HEK293 (cell line): ENCODE measurements at regions not wholly inside any gene's neighbourhood (a gene's known extent, or its start where the extent isn't known, plus 50 kb on each side); places are given as distances from the start of the nearest gene placed in this dataset.

Source experiments
- CTCF ChIA-PET: fragments of 350-600 bp; formaldehyde crosslinking; extraction: SDS; loops from one replicate; lab custom pipeline; 2021; ENCODE audit warnings: antibody characterized with exemption; lab: Yijun Ruan, JAX
- POLR2A ChIA-PET: fragments of 300-600 bp; formaldehyde crosslinking; extraction: SDS; loops from one replicate; lab custom pipeline; 2020; ENCODE audit warnings: antibody characterized with exemption, inconsistent platforms; lab: Yijun Ruan, JAX
- H3K27ac ChIP-seq: fragments of 200-500 bp; sonication (Bioruptor generic); 2 replicates; pipeline ENCODE4 v1.5.1; 2014; ENCODE audit warnings: low read depth, low read length, control low read depth, inconsistent platforms; ENCODE audit errors: extremely low read depth
- H3K36me3 ChIP-seq, 2 experiments: fragments of 200-500 bp in 1 of 2; sonication (Bioruptor generic) in 1 of 2; 1 replicate in 1 of 2; 2 replicates in 1 of 2; pipeline ENCODE4 v1.5.1; 2014 to 2017; ENCODE audit warnings: inconsistent platforms in 2 of 2, low read length in 2 of 2; ENCODE audit not compliant: control insufficient read depth in 2 of 2, insufficient read depth in 1 of 2
- H3K4me1 ChIP-seq: fragments of 200-500 bp; sonication (Bioruptor generic); 2 replicates; pipeline ENCODE4 v1.5.1; 2014; ENCODE audit warnings: mild to moderate bottlenecking, low read length, inconsistent platforms; ENCODE audit not compliant: control insufficient read depth, insufficient read depth
- H3K4me3 ChIP-seq: 2 replicates; pipeline ENCODE4 v1.5.1; 2011; ENCODE audit warnings: low read depth, mild to moderate bottlenecking, control low read depth, low read length, moderate library complexity
- H3K9me3 ChIP-seq: fragments of 200-500 bp; sonication (Bioruptor generic); 2 replicates; pipeline ENCODE4 v1.5.1; 2014; ENCODE audit warnings: low read depth, low read length, inconsistent platforms; ENCODE audit not compliant: control insufficient read depth, insufficient read depth
- MYNN ChIP-seq: fragments of 450-650 bp; formaldehyde crosslinking; IDR thresholded peaks from 2 replicates; pipeline ENCODE4 v1.5.1; 2016; ENCODE audit warnings: missing biosample characterization, missing genetic modification characterization, borderline replicate concordance
- PBX3 ChIP-seq: sonication (generic); formaldehyde crosslinking; IDR thresholded peaks from 2 replicates; pipeline ENCODE4 v1.8.1; 2022; ENCODE audit warnings: mild to moderate bottlenecking, moderate library complexity, missing genetic modification reagents
- PRDM4 ChIP-seq: fragments of 450-650 bp; formaldehyde crosslinking; IDR thresholded peaks from 2 replicates; pipeline ENCODE4 v1.5.1; 2017; ENCODE audit warnings: missing biosample characterization, missing genetic modification characterization
- SP7 ChIP-seq: fragments of 450-650 bp; formaldehyde crosslinking; IDR thresholded peaks from 2 replicates; pipeline ENCODE4 v1.5.1; 2016; ENCODE audit warnings: missing biosample characterization, missing genetic modification characterization
- ZBTB1 ChIP-seq: fragments of 450-650 bp; formaldehyde crosslinking; IDR thresholded peaks from 2 replicates; pipeline ENCODE4 v1.5.1; 2016; ENCODE audit warnings: missing biosample characterization, missing genetic modification characterization
- ZBTB26 ChIP-seq: fragments of 450-650 bp; formaldehyde crosslinking; optimal IDR thresholded peaks from 2 replicates; pipeline ENCODE3; 2016; ENCODE audit warnings: missing biosample characterization, mild to moderate bottlenecking, missing genetic modification characterization
- ZBTB44 ChIP-seq: fragments of 450-650 bp; IDR thresholded peaks from 2 replicates; pipeline ENCODE4 v1.5.1; 2018; ENCODE audit warnings: missing biosample characterization, mild to moderate bottlenecking, missing genetic modification characterization
- ZBTB49 ChIP-seq: fragments of 450-650 bp; formaldehyde crosslinking; IDR thresholded peaks from 2 replicates; pipeline ENCODE4 v1.5.1; 2016; ENCODE audit warnings: missing biosample characterization, missing genetic modification characterization, low read depth
- ZNF132 ChIP-seq: fragments of 450-650 bp; formaldehyde crosslinking; IDR thresholded peaks from 2 replicates; pipeline ENCODE4 v1.5.1; 2017; ENCODE audit warnings: missing biosample characterization, missing genetic modification characterization, borderline replicate concordance
- ZNF184 ChIP-seq: fragments of 450-650 bp; IDR thresholded peaks from 2 replicates; pipeline ENCODE4 v1.5.1; 2018; ENCODE audit warnings: missing biosample characterization, mild to moderate bottlenecking, missing genetic modification characterization
- ZNF221 ChIP-seq: fragments of 450-650 bp; formaldehyde crosslinking; IDR thresholded peaks from 2 replicates; pipeline ENCODE4 v1.5.1; 2017; ENCODE audit warnings: missing biosample characterization, missing genetic modification characterization, borderline replicate concordance
- ZNF394 ChIP-seq: fragments of 450-650 bp; formaldehyde crosslinking; IDR thresholded peaks from 2 replicates; pipeline ENCODE4 v1.5.1; 2016; ENCODE audit warnings: missing biosample characterization, missing genetic modification characterization, mild to moderate bottlenecking, moderate library complexity, borderline replicate concordance
- ZNF558 ChIP-seq: fragments of 450-650 bp; formaldehyde crosslinking; IDR thresholded peaks from 2 replicates; pipeline ENCODE4 v1.5.1; 2016; ENCODE audit warnings: missing biosample characterization, missing genetic modification characterization
- ZNF624 ChIP-seq: fragments of 450-650 bp; formaldehyde crosslinking; IDR thresholded peaks from 2 replicates; pipeline ENCODE4 v1.5.1; 2017; ENCODE audit warnings: missing biosample characterization, missing genetic modification characterization
- ZSCAN16 ChIP-seq: fragments of 450-650 bp; formaldehyde crosslinking; IDR thresholded peaks from 2 replicates; pipeline ENCODE4 v1.5.1; 2016; ENCODE audit warnings: missing biosample characterization, missing genetic modification characterization
- ZSCAN4 ChIP-seq: fragments of 450-650 bp; formaldehyde crosslinking; IDR thresholded peaks from 2 replicates; pipeline ENCODE4 v1.5.1; 2017; ENCODE audit warnings: missing biosample characterization, missing genetic modification characterization

GRCh38 chr18:78169174-78169864 lies 810.3 kb upstream of the SALL3 start:
- Histone ChIP-seq H3K9me3 (no peaks in the 10 kb centered on the region), H3K4me1 (no peaks in the 10 kb centered on the region), H3K27ac (no peak overlapping the region), H3K36me3 (no peaks in the 10 kb centered on the region), H3K4me3 (no peak overlapping the region)
- CTCF ChIA-PET, result no interaction called here
- TF ChIP-seq ZBTB1 (tag by site-specific recombination), result no peak
- no peak for TF ChIP-seq ZNF184
- no peak for TF ChIP-seq ZNF132 (tag by site-specific recombination)
- TF ChIP-seq SP7 (tag by site-specific recombination), result no peak
- TF ChIP-seq PBX3 (CRISPR knock-in tag), result no peak
- no peak for TF ChIP-seq ZBTB44
- TF ChIP-seq ZNF624, result no peak
- no peak for TF ChIP-seq ZBTB26 (tag by site-specific recombination)
- TF ChIP-seq ZNF221 (tag by site-specific recombination), result no peak
- TF ChIP-seq MYNN (tag by site-specific recombination), result no peak
- TF ChIP-seq ZNF394, result no peak
- no peak for TF ChIP-seq PRDM4
- TF ChIP-seq ZSCAN16, result no peak
- TF ChIP-seq ZNF558 (tag by site-specific recombination), result no peak
- POLR2A ChIA-PET, result no interaction called here

- Histone ChIP-seq H3K27ac (no peak overlapping the region), H3K4me1 (no peaks in the 10 kb centered on the region), H3K36me3 (no peaks in the 10 kb centered on the region), H3K4me3 (no peak overlapping the region), H3K9me3 (no peaks in the 10 kb centered on the region)
- CTCF ChIA-PET, result no interaction called here
- no peak for TF ChIP-seq ZBTB49 (tag by site-specific recombination)
- TF ChIP-seq ZSCAN4 (tag by site-specific recombination), result peak; percentile 75
- POLR2A ChIA-PET, result no interaction called here
Measured at GRCh38 chr18:78171954-78172353, 807.7 kb upstream of the SALL3 start.
